ENCODE measurements at regions not wholly inside any gene's neighbourhood (a gene's known extent, or its start where the extent isn't known, plus 50 kb on each side); places are given as distances from the start of the nearest gene placed in this dataset.

DNA sequence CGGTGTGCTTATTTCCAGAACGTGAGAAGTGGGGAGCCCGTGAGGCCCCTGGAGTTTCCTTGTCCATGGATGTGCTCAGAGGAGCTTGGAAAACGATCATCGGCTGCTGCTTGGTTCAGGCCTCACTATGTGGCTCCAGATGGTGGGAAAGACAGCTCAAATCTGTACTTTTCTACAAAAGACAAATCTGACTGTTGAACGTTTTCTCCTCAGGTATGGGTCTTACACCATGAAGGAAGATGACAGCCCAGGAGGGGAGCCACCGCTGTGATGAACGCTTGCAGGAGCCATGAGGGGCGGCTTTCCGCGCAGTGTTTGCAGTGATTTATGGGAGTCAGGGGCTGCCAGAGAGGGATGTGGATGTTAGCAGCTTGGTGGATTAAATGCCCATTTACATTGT, 109.4 kb upstream of the E2F8 start:
- Mint-ChIP-seq H3K4me1 (ENCODE audit: low read depth) (no peaks in the 10 kb centered on the region), H3K27ac (no peak overlapping the region), H3K27me3 (peaks cover 55% of the 10 kb centered on the region), H3K9me3 (no peaks in the 10 kb centered on the region), H3K4me3 (no peak overlapping the region), H3K36me3 (ENCODE audit: low read depth) (no peaks in the 10 kb centered on the region)
- intact Hi-C loops (cut with micrococcal nuclease), result no loop called here

DNA sequence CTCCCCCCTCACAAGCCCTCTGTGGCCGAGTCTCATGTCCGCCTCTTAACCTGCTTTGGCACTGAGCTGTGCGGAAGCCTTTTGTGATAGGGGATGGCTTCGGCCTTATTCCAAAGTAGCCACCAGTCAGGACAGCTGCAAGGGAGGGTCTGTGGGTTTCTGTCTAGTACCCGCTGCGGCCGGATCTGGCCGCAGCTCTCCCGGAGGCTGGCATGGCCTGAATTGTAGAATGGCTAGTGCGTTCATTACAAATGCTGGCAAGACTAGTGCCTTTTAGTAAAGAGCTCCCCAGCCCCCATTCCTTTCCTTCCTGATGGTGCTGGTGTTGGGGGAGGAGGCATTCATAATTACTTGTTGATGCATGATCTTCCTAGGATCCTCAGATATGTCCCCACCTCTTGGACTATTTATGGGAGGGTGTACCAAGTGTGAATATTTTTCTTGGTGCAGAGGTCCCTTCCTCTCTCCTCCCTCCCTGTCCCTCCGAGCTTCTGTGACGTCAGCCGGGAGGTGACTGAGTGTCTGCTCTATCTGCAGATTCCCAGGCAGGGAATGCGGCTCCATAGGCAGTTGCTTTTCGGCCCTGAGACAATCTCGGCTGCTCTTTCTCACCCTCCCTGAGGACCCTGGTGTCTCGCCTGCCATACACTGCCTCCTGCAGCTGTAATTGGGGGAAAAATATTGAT, 108.7 kb upstream of the E2F8 start:
- H3K9me3 Mint-ChIP-seq, result no peaks in the 10 kb centered on the region
- no peak overlapping the region for H3K4me3 Mint-ChIP-seq
- H3K36me3 Mint-ChIP-seq (ENCODE audit: low read depth), result no peaks in the 10 kb centered on the region

DNA sequence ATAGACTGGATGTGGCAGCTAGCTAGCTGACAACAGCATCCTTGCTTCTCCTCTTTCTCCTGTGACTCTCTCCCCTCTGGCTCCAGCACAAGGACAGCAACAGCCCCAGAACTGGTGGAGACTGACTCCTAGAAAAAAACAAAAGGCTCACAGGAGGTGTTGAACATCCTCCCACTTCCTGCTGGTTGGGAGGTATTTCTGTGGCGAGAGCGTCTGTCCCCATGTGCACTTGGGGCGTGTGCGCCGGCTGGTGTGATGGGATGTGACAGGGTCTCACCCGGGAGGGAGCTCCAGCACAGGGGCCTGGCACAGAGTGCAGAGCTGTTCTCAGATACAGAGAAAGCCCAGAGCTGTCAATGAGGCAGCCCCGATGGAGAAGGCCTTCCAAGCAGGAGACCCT, 107.2 kb upstream of the E2F8 start:
- intact Hi-C loops (cut with micrococcal nuclease), result no loop called here
- H3K9me3 Mint-ChIP-seq, result no peaks in the 10 kb centered on the region
- H3K4me1 Mint-ChIP-seq (ENCODE audit: low read depth), result no peaks in the 10 kb centered on the region
- no peak overlapping the region for H3K4me3 Mint-ChIP-seq
- H3K36me3 Mint-ChIP-seq (ENCODE audit: low read depth), result no peaks in the 10 kb centered on the region
- peaks cover 74% of the 10 kb centered on the region for H3K27me3 Mint-ChIP-seq
- H3K27ac Mint-ChIP-seq, result no peak overlapping the region

More for the DNA sequence above, 108.7 kb upstream of the E2F8 start:
- intact Hi-C loops (cut with micrococcal nuclease), result no loop called here
- Mint-ChIP-seq H3K4me1 (ENCODE audit: low read depth) (no peaks in the 10 kb centered on the region), H3K27ac (no peak overlapping the region), H3K27me3 (peaks cover 62% of the 10 kb centered on the region)

DNA sequence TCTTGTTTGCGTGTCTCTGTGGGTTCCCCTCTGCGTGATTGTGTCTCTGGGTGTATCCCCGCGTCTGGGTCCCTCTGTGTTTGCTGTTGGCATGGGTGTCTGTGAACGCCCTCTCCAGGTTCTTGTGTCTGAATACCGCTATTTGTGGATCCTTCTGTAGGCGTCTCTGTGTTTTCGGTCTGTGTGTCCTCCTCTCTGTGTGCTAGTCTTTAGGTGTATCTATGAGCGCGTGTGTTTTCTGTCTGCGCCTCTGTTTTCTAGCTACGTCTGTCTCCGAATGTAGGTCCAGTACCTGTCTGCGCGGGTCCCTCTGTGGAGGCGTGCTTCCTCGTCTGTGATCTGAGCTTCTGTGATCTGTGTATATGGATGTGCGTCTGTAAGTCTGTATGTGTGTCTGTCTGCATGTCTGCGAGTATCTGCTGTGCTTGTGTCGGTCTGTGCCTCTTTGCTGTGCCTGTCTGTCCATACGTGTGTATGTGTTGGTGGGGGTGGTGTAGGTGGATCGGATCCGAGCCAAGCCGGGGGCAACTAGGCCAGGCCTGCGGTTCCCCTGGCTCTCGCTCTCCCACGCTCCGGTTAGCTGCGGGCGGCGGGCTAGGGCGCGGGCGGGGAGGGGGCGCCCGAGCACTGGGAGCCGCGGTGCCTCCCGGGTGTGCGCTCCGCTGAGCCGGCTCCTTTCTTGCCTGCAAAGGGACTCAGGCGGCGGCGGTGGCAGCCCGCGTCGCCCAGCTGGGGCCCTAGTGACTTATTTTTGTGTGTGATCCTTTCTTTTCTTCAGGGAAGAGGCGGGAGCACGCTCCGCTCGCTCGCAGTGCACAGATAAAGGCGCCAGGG, 105.3 kb upstream of the E2F8 start:
- Mint-ChIP-seq H3K4me1 (ENCODE audit: low read depth) (no peaks in the 10 kb centered on the region), H3K27ac (no peak overlapping the region), H3K4me3 (no peak overlapping the region), H3K9me3 (no peaks in the 10 kb centered on the region), H3K36me3 (ENCODE audit: low read depth) (no peaks in the 10 kb centered on the region), H3K27me3 (peaks cover 77% of the 10 kb centered on the region)
- intact Hi-C loops (cut with micrococcal nuclease), result no loop called here

DNA sequence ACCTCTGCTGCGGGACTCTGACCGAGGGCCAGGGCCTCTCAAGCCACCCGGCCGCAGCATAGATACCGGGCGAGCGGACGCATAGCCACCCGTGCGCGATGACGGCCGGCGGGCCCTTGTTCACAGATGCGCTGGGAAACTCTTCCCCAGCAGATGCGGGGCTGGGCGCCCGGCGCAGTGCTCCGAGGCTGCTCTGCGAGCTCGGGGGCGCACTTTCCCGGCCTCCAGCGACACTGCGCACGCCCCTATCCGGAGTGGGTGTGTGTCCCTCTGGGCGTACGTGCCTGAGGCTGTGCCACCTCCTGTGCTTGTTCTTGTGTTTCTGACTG, 104.7 kb upstream of the E2F8 start:
- no peaks in the 10 kb centered on the region for H3K9me3 Mint-ChIP-seq
- H3K4me3 Mint-ChIP-seq, result no peak overlapping the region
- no peak overlapping the region for H3K27ac Mint-ChIP-seq
- H3K36me3 Mint-ChIP-seq (ENCODE audit: low read depth), result no peaks in the 10 kb centered on the region
- peaks cover 77% of the 10 kb centered on the region for H3K27me3 Mint-ChIP-seq
- intact Hi-C loops (cut with micrococcal nuclease), result no loop called here
- no peaks in the 10 kb centered on the region for H3K4me1 Mint-ChIP-seq (ENCODE audit: low read depth)

DNA sequence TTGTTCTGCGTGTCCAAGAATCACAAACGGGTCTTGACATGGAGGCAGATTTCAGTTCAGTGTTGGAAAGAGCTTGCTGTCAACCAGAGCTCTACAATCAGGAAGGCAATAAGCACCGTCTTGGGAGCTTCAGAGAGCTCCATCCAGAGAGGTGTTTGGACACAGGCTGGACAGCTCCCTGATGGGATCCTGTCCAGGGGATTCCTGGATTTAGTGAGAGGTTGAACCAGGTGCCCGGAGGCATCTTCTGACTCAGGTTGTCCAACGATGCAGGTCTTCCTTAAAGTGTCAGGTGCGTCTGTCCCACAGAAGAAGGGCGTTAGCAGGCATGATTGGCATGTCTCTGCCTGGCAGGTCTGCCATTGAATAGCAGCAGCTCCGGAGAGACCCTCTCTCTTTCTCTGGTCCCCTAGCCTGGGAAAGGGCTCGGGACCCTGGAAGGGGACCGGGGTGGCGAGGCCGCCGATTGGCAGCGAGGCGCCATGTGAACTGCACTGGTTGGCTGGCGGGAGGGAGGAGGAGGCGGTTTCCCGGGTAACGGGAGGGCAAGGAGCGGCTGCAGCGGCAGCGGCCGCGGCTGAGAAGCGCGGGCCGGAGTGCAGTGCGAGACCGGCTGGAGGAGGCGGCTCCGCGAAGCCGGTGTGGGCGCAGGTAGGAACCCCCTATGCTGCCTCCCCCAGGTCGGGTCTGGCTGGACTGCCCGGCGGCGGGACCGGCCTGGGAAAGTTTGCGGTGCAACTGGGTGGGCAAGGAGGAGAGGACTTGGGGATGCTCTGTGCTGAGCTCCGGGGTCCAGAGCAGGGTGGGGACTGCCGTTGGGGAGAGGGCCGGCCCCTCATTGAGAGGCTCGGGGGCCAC, 104.1 kb upstream of the E2F8 start:
- H3K27me3 Mint-ChIP-seq, result peaks cover 75% of the 10 kb centered on the region
- H3K27ac Mint-ChIP-seq, result no peak overlapping the region
- no peaks in the 10 kb centered on the region for H3K36me3 Mint-ChIP-seq (ENCODE audit: low read depth)
- H3K4me1 Mint-ChIP-seq (ENCODE audit: low read depth), result no peaks in the 10 kb centered on the region
- H3K9me3 Mint-ChIP-seq, result no peaks in the 10 kb centered on the region
- H3K4me3 Mint-ChIP-seq, result no peak overlapping the region
- intact Hi-C loops (cut with micrococcal nuclease), result no loop called here

DNA sequence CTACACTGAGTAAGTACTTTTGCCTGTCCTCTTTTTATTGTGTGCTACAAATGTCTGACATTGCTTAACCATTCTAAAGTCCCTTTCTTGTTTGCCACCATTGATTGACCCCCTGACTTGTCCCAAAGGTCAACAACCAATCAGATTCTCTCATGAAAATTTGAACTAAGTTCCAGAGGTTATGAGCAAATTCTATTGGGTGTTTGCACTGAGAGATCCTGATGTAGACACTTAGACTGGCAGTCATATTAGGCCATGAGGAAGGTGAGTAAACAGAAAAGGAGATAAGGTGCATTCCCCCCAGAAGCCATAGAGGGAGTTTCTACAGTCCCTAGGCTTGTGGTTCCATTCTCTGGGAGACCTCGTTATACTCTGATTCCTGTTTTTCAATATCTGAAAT, 101.3 kb upstream of the E2F8 start:
- intact Hi-C loops (cut with micrococcal nuclease), result no loop called here
- no peaks in the 10 kb centered on the region for H3K9me3 Mint-ChIP-seq
- H3K4me3 Mint-ChIP-seq, result no peak overlapping the region
- no peaks in the 10 kb centered on the region for H3K4me1 Mint-ChIP-seq (ENCODE audit: low read depth)
- H3K27ac Mint-ChIP-seq, result no peak overlapping the region
- H3K36me3 Mint-ChIP-seq (ENCODE audit: low read depth), result no peaks in the 10 kb centered on the region
- peaks cover 59% of the 10 kb centered on the region for H3K27me3 Mint-ChIP-seq

DNA sequence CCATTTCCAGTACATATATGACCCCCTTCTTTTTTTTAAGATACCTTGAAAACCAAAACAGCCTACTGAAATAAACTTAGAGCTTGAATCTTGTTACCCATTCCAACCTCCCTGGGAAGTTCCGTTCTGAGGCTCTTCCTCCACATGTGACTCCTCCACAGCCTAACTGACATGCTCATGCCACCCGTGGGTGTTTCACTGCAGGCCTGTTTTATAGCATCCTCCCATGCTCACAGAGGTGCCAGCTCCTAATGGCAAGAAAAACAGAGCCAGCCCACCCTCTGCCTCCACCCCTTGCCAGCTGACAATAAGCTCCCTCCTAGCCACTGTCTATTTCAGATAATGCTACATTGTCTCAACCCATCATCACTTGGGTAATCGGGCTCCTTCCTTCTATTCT, 97.6 kb upstream of the E2F8 start:
- Mint-ChIP-seq H3K9me3 (no peaks in the 10 kb centered on the region), H3K4me1 (ENCODE audit: low read depth) (no peaks in the 10 kb centered on the region), H3K4me3 (no peak overlapping the region), H3K27me3 (peaks cover 29% of the 10 kb centered on the region), H3K36me3 (ENCODE audit: low read depth) (no peaks in the 10 kb centered on the region), H3K27ac (no peak overlapping the region)
- intact Hi-C loops (cut with micrococcal nuclease), result no loop called here

DNA sequence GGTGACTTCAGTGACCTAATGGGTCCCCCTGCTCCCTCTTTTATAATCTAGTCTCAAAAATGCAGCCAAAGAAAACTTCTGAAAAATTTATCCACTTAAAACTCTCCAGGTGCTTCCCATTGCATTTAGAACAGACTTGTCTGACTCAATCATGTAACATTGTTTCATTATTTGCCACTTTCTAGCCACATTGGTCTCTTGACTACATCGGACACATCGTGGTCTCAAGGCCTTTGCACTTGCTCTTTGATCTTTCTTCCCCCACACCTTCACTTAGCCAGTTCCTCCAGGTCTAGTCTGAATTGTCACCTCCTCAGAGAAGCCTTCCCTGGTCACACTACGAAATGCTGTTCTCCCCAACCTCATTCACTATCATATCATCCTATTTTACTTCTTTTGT, 97.0 kb upstream of the E2F8 start:
- H3K9me3 Mint-ChIP-seq, result no peaks in the 10 kb centered on the region
- H3K27me3 Mint-ChIP-seq, result peaks cover 26% of the 10 kb centered on the region
- H3K27ac Mint-ChIP-seq, result no peak overlapping the region
- intact Hi-C loops (cut with micrococcal nuclease), result no loop called here
- H3K4me1 Mint-ChIP-seq (ENCODE audit: low read depth), result no peaks in the 10 kb centered on the region
- H3K4me3 Mint-ChIP-seq, result no peak overlapping the region
- no peaks in the 10 kb centered on the region for H3K36me3 Mint-ChIP-seq (ENCODE audit: low read depth)

DNA sequence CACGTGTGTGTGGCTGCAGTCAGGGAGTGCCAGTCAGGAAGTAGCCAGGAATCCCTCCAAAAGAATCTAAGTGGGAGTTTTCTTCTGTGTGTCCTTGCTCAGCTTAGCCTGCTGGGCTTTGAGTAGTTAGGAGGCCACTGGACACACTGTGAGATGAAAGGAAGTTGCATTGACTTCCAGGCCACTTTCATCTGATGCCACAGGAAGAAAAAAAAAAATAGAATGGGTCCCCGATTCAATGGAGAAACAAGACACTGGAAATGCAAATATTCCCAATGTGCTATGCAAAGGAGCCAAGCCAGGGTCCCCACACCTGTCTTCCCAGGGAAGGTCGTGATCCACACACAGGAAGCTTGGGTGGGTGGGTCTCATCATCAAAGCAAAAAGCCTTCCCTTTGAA, 95.6 kb upstream of the E2F8 start:
- no peak overlapping the region for H3K27ac Mint-ChIP-seq
- H3K36me3 Mint-ChIP-seq (ENCODE audit: low read depth), result no peaks in the 10 kb centered on the region
- no peaks in the 10 kb centered on the region for H3K9me3 Mint-ChIP-seq
- H3K4me3 Mint-ChIP-seq, result no peak overlapping the region
- no peaks in the 10 kb centered on the region for H3K4me1 Mint-ChIP-seq (ENCODE audit: low read depth)
- H3K27me3 Mint-ChIP-seq, result peaks cover 24% of the 10 kb centered on the region
- intact Hi-C loops (cut with micrococcal nuclease), result no loop called here

DNA sequence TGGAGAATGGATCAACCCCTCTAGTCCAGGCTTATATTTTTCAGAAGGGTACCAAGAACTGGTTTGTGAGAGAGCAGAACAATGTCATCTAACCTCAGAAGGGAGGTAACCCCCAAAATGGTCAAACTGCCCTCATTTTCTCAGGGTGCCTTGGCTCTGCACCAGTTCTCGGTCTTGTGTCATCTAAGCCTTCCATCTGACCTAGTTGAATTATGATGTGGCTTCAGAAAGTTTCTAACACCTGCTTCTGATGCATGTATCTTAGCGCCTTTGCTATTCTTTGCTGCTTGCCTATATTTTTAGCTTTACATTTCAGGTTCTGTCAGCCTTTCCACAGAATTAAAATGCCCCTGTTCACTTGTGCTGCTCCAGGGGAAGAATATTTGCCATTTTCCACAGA, 91.7 kb upstream of the E2F8 start:
- peaks cover 13% of the 10 kb centered on the region for H3K27me3 Mint-ChIP-seq
- H3K36me3 Mint-ChIP-seq (ENCODE audit: low read depth), result no peaks in the 10 kb centered on the region
- H3K4me1 Mint-ChIP-seq (ENCODE audit: low read depth), result no peaks in the 10 kb centered on the region
- H3K27ac Mint-ChIP-seq, result no peak overlapping the region
- intact Hi-C loops (cut with micrococcal nuclease), result no loop called here
- H3K9me3 Mint-ChIP-seq, result no peaks in the 10 kb centered on the region
- H3K4me3 Mint-ChIP-seq, result no peak overlapping the region

DNA sequence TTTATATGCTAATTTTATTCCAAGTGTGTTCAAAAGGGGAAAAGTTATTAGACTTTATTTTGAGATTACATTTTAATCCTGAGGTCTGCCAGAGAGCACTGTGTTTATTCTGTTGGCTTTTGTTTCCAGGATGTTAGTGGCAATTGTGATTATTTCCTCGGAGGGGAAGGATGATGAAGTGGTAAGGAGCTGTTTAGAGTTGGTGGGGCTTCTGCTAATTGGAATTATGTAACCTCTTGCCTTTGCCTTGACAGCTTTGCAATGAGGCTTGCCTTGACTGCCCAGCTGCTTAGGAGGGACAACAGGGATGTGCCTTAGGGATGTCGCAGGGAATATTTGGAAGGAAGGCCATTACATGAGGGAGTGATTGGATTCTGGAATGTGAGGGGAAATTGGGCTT, 89.7 kb upstream of the E2F8 start:
- H3K27me3 Mint-ChIP-seq, result peaks cover 10% of the 10 kb centered on the region
- H3K4me3 Mint-ChIP-seq, result no peak overlapping the region
- H3K27ac Mint-ChIP-seq, result no peak overlapping the region
- H3K36me3 Mint-ChIP-seq (ENCODE audit: low read depth), result no peaks in the 10 kb centered on the region
- H3K4me1 Mint-ChIP-seq (ENCODE audit: low read depth), result no peaks in the 10 kb centered on the region
- H3K9me3 Mint-ChIP-seq, result no peaks in the 10 kb centered on the region
- intact Hi-C loops (cut with micrococcal nuclease), result no loop called here

DNA sequence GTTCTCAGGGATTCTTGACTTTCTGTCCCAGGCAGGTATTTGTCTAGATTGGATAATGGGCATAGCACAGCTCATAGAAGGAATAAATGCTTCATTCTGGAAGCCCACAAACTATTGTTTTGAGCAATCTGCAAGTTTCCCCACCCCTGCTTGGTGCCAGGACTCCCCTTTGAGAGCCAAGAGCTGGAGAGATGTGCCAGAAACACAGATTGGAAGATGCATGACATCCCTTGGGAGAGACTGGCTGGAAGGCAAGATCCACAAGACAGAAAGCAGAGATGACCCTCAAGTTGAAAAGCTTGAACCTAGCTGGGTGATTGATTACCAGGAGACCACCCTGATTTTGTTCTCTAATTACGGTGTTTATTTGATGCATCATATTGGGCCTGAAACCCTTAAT, 89.2 kb upstream of the E2F8 start:
- Mint-ChIP-seq H3K36me3 (ENCODE audit: low read depth) (no peaks in the 10 kb centered on the region), H3K27me3 (peaks cover 10% of the 10 kb centered on the region), H3K4me3 (no peak overlapping the region), H3K9me3 (no peaks in the 10 kb centered on the region), H3K27ac (no peak overlapping the region), H3K4me1 (ENCODE audit: low read depth) (no peaks in the 10 kb centered on the region)
- intact Hi-C loops (cut with micrococcal nuclease), result no loop called here

DNA sequence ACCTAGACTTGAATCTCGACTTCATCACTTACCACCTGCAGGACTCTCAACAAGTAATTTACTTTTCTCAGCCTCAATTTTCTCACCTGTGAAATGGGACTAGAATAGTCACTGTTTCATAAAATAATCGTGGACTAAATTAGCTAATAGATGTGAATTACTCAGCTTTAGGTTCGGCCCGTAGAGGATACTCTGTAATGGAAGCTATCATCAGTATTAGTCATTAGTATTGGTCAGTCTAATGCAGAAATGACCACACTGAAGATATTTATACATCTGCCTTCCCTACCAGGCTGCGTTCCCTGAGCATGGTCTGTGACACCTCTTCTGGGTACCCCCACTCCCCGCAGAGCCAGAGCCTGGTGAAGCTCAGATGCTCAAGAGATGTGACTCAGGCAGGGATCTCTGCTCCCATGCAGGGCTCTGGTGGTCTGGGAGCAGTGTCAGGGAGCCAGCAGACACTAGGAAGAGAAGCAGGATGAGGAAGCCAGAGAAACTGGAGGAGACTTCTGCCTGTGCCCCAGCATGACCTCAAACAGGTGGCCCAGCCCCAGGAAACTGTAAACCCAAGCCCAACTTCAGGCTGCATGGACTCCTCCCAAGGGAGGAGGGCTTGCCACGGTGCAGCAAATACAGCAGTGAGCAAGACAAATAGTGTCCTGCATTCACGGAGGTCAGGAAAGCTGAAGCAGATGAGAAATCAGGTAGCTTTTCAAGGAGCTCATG, 88.0 kb upstream of the E2F8 start:
- Mint-ChIP-seq H3K27me3 (peaks cover 7% of the 10 kb centered on the region), H3K4me3 (no peak overlapping the region), H3K27ac (no peak overlapping the region), H3K9me3 (no peaks in the 10 kb centered on the region), H3K4me1 (ENCODE audit: low read depth) (no peaks in the 10 kb centered on the region), H3K36me3 (ENCODE audit: low read depth) (no peaks in the 10 kb centered on the region)
- intact Hi-C loops (cut with micrococcal nuclease), result no loop called here

Data from dendritic cell treated with granulocyte-macrophage colony-stimulating factor and Interleukin-4, amounts not matched to agents 40 ng/mL and 50 ng/mL, for 4 days (primary cell).